ENCODE measurements at regions not wholly inside any gene's neighbourhood (a gene's known extent, or its start where the extent isn't known, plus 50 kb on each side); places are given as distances from the start of the nearest gene placed in this dataset.

GRCh38 chr3:6578526-6578925 is 282.4 kb upstream of the GRM7 start:
- in situ Hi-C loops (cut with MboI; ENCODE audit: low pct_unique_long_range_greater_than_20kb, low sequenced_read_pairs): no loop called here
- no peak for DNase-seq

GRCh38 chr3:6580808-6581207 is 280.1 kb upstream of the GRM7 start:
- no peak for DNase-seq
- in situ Hi-C loops (cut with MboI; ENCODE audit: low pct_unique_long_range_greater_than_20kb, low sequenced_read_pairs): no loop called here

GRCh38 chr3:6585360-6585759 is 275.6 kb upstream of the GRM7 start:
- no peak for DNase-seq
- in situ Hi-C loops (cut with MboI; ENCODE audit: low pct_unique_long_range_greater_than_20kb, low sequenced_read_pairs): no loop called here

- in situ Hi-C loops (cut with MboI; ENCODE audit: low pct_unique_long_range_greater_than_20kb, low sequenced_read_pairs): no loop called here
- no peak for DNase-seq
These were observed 260.7 kb upstream of the GRM7 start for GRCh38 chr3:6600237-6600636.

GRCh38 chr3:6601374-6601773 is 259.5 kb upstream of the GRM7 start:
- no peak for DNase-seq

DNA sequence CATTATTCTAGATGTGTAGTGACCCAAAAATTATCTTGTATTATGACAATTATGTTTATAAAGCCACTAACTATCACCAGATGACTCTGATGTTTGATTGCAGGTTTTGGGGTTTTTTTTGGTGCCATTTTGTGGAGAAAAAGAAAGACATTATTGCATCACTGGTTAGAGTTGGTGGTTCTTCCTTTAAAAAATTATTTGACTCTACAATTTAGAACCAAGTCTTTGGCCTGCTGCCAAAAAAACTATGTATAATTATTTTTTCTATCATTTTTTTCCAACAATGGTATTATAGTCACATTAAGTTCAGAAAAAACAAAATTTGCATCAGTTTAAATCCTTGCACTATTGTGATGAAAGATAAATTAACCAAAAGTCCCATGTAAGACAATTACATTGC is 258.6 kb upstream of the GRM7 start:
- DNase-seq: no peak
- in situ Hi-C loops (cut with MboI; ENCODE audit: low pct_unique_long_range_greater_than_20kb, low sequenced_read_pairs): no loop called here

More at GRCh38 chr3:6601374-6601773, 259.5 kb upstream of the GRM7 start:
- in situ Hi-C loops (cut with MboI; ENCODE audit: low pct_unique_long_range_greater_than_20kb, low sequenced_read_pairs): no loop called here

- no peak for DNase-seq
- in situ Hi-C loops (cut with MboI; ENCODE audit: low pct_unique_long_range_greater_than_20kb, low sequenced_read_pairs): no loop called here
These were observed 255.7 kb upstream of the GRM7 start for GRCh38 chr3:6605227-6605626.

DNA sequence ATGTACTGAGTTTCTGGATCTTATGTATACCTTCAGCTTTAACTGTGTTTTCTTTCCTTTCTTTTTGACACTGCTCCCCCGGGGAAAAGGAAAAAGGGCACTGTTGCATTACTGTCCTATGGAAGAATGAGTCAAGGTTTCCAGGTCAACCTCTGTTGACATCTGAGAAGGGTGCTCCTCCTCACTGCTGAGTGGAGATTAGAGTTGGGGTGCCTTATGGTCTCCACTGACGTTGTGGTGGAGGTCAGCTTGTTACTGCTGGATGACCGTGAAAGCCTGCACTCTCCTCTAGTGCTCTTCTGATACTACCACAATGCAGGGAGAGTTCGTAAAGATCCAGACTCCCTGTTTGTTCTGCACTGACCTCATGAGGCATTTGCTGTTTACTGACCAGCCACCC is 252.1 kb upstream of the GRM7 start:
- in situ Hi-C loops (cut with MboI; ENCODE audit: low pct_unique_long_range_greater_than_20kb, low sequenced_read_pairs): no loop called here
- DNase-seq: no peak

- in situ Hi-C loops (cut with MboI; ENCODE audit: low pct_unique_long_range_greater_than_20kb, low sequenced_read_pairs): no loop called here
These were observed 248.8 kb upstream of the GRM7 start for GRCh38 chr3:6612034-6612616.

DNA sequence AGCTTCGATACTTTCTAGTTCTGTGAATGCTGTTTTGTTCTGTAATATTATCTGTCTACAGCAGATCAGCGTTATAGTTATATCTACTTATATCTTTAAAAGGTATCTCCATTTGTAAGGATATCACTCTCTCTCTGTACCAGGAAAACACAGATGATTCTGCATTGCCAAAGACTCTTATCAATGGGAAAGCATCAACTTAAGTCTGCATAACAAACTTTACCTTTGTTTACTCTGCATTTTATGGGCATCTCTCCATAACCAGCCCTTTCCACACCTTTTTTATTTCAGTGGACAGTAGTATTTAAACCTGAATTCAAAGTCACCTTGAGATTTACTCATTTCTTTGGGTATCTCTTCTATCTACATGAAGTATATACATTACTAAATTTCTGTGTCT is 238.7 kb upstream of the GRM7 start:
- in situ Hi-C loops (cut with MboI; ENCODE audit: low pct_unique_long_range_greater_than_20kb, low sequenced_read_pairs): no loop called here
- DNase-seq: no peak

More at GRCh38 chr3:6612034-6612616, 248.8 kb upstream of the GRM7 start:
- DNase-seq: no peak

DNA sequence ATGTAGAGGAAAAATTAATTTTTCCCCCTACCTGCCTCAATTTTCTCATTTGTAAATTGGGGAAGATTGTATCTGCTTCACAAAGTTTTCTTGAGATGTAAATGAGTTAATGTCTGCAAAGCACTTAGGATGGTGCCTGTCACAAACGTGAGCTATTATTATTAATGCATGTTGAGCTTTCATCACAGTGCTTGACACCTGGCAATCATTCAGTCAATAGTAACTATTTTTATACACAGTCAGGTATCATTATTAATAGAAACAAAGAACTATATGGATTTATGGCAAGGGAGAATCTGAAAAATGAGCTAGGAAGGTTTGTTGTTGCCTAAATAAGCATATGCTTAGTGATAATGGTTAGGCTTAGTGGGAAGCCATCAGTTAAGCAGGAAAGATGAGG is 238.2 kb upstream of the GRM7 start:
- DNase-seq: no peak
- in situ Hi-C loops (cut with MboI; ENCODE audit: low pct_unique_long_range_greater_than_20kb, low sequenced_read_pairs): no loop called here

DNA sequence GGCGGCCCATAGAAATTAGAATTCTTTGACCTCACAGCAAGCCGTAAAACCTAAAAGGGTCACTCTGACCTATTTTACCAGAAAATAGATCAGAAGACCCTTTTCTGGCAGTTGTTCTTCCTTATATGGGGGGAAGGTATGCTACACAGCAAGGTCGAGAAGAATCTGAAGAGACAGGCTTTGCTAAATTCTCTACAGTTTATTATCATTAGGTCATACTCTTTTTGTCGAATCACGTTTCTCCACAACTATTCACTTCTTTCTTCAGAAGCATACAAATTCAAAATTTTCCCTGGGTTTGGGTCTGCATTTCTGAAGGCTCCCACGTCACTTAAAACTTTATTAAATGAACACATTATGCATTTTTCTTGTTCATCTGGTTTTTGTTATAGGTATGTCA is 229.5 kb upstream of the GRM7 start:
- no peak for DNase-seq
- in situ Hi-C loops (cut with MboI; ENCODE audit: low pct_unique_long_range_greater_than_20kb, low sequenced_read_pairs): no loop called here

DNA sequence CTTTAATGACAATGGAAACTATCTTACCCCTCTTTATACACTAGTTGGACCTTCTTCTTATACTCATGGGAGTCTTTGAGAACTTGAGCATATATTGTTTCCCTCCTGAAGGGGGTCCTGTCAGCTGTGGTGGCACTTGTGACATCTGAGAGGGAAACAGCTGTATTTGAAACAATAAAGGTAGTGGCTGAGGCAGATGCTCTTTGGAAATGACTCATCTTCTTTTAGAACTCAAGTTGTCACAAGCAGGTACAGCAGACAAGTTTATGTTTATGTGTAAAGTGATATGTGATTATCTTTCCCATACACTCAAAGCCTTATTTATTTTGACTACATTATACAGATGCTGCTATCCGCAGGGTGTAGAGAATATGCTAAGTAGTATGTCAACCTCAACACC is 220.0 kb upstream of the GRM7 start:
- in situ Hi-C loops (cut with MboI; ENCODE audit: low pct_unique_long_range_greater_than_20kb, low sequenced_read_pairs): no loop called here
- no peak for DNase-seq

DNA sequence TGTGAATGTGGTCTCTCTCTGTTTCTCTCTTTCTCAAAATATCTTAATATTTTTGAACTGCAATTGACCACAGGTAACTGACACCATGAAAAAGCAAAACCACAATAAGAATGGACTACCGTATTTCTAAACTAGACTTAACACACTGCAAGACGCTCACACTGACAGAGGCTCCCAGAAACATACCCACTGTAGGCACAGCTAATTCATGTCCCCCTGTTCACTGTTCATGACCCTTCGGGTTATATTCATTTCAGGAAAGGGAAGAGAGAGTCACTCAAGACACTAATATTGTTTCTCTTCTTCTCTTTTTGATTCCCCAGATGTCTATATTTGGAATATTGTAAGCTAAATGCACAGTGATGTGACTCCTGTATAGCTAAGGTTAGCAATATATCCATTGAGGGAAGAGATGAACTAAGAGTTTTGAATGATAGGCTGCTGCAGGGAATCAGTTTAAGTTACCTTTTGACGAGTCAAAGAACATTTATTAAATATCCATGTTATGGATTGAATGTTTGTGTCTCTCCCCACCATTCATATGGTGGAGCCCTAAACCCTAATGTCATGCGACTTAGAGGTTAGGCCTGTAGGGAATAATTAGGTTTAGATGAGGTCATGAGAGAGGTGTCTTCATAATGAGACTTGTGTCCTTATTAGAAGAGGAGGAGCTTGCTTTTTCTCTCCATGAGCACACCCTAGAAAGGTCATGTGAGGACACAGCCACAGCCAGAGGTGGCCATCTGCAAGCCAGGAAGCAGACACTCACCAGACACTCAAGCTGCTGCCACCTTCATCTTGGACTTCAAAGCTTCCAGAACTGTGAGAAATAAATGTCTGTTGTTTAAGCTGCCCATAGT is 216.6 kb upstream of the GRM7 start:
- in situ Hi-C loops (cut with MboI; ENCODE audit: low pct_unique_long_range_greater_than_20kb, low sequenced_read_pairs): no loop called here
- no peak for DNase-seq

DNA sequence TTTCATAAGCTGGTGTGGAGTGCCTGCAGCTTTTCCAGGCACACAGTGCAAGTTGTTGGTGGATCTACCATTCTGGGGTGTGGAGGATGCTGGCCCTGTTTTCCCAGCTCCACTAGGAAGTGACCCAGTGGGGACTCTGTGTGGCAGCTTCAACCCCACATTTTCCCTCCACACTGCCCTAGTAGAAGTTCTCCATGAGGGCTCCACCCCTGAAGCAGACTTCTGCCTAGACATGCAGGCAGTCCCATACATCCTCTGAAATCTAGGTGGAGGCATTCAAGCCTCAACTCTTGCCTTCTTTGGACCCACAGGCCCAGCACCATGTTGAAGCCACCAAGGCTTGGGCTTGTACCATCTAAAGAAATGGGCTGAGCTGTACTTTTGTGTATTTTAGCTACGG is 206.2 kb upstream of the GRM7 start:
- no peak for DNase-seq
- in situ Hi-C loops (cut with MboI; ENCODE audit: low pct_unique_long_range_greater_than_20kb, low sequenced_read_pairs): no loop called here

GRCh38 chr3:6655275-6655674 is 205.6 kb upstream of the GRM7 start:
- DNase-seq: no peak
- in situ Hi-C loops (cut with MboI; ENCODE audit: low pct_unique_long_range_greater_than_20kb, low sequenced_read_pairs): no loop called here

- DNase-seq: no peak
- in situ Hi-C loops (cut with MboI; ENCODE audit: low pct_unique_long_range_greater_than_20kb, low sequenced_read_pairs): no loop called here
These were observed 203.3 kb upstream of the GRM7 start for GRCh38 chr3:6657591-6657990.

DNA sequence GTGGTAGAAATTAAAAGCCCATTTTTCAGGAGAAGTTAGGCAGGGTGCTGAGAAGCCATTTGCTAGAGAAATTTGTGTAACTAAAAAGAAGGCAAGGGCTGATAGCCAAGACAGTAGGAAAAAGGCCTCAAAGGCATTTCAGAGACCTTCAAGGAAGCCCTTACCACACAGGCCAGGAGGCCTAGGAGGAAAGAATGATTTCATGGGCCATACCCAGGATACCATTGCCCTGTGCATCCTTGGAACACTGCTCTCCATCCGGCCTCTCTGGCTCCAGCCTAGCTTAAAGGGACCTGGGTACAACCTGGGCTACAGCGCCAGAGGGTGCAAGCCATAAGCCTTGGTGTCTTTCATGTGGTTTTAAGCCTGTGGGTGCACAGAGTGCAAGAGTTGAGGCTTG is 193.6 kb upstream of the GRM7 start:
- in situ Hi-C loops (cut with MboI; ENCODE audit: low pct_unique_long_range_greater_than_20kb, low sequenced_read_pairs): no loop called here
- DNase-seq: no peak

GRCh38 chr3:6671363-6671762 is 189.6 kb upstream of the GRM7 start:
- no peak for DNase-seq
- in situ Hi-C loops (cut with MboI; ENCODE audit: low pct_unique_long_range_greater_than_20kb, low sequenced_read_pairs): no loop called here

DNA sequence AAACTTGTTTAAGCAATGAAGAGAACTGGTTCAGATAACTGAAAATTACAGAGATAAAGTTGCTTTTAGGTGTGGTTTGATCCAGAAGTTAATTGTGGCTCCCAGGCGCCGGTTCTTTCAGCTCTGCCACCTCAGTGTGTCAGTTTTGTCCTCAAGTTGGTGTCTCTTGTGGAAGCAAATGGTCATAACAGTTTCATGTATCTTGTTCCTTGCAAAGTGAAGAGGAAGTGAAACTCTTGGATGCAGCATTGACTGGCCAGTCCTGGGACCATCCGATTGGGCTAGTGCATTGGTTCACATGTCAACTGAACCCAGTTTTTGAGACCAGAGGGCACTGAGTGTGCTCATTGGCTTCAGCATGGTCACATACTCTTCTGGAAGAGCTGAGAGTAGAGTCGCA is 181.4 kb upstream of the GRM7 start:
- in situ Hi-C loops (cut with MboI; ENCODE audit: low pct_unique_long_range_greater_than_20kb, low sequenced_read_pairs): no loop called here

More for the DNA sequence above, 181.4 kb upstream of the GRM7 start:
- DNase-seq: no peak
